ENCODE measurements at regions not wholly inside any gene's neighbourhood (a gene's known extent, or its start where the extent isn't known, plus 50 kb on each side); places are given as distances from the start of the nearest gene placed in this dataset.

DNA sequence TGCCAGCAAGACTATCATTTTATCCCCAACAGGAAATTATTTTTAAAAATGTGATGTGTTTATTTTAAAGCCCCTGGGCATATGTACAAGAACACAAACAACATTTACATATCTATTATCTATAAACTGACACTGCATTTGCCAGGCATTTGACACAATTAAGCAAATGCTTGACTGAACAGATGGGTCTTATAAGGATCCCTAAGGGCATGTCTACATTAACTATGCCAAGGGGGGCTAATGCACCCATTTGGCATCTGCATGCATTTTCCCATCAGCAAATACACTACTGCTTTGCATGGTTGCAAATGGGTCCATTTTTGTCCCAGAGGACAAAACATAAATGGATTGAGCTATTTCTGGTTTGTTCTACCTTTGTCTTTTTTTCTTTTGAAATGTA is 884.8 kb upstream of the B3GALT2 start:
- TF ChIP-seq, protein P1, sequence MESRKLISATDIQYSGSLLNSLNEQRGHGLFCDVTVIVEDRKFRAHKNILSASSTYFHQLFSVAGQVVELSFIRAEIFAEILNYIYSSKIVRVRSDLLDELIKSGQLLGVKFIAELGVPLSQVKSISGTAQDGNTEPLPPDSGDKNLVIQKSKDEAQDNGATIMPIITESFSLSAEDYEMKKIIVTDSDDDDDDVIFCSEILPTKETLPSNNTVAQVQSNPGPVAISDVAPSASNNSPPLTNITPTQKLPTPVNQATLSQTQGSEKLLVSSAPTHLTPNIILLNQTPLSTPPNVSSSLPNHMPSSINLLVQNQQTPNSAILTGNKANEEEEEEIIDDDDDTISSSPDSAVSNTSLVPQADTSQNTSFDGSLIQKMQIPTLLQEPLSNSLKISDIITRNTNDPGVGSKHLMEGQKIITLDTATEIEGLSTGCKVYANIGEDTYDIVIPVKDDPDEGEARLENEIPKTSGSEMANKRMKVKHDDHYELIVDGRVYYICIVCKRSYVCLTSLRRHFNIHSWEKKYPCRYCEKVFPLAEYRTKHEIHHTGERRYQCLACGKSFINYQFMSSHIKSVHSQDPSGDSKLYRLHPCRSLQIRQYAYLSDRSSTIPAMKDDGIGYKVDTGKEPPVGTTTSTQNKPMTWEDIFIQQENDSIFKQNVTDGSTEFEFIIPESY (IDR thresholded peaks at IDR 0.05), result no peak
- TF ChIP-seq, protein P2, sequence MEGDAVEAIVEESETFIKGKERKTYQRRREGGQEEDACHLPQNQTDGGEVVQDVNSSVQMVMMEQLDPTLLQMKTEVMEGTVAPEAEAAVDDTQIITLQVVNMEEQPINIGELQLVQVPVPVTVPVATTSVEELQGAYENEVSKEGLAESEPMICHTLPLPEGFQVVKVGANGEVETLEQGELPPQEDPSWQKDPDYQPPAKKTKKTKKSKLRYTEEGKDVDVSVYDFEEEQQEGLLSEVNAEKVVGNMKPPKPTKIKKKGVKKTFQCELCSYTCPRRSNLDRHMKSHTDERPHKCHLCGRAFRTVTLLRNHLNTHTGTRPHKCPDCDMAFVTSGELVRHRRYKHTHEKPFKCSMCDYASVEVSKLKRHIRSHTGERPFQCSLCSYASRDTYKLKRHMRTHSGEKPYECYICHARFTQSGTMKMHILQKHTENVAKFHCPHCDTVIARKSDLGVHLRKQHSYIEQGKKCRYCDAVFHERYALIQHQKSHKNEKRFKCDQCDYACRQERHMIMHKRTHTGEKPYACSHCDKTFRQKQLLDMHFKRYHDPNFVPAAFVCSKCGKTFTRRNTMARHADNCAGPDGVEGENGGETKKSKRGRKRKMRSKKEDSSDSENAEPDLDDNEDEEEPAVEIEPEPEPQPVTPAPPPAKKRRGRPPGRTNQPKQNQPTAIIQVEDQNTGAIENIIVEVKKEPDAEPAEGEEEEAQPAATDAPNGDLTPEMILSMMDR (IDR thresholded peaks at IDR 0.05 in 2 of 3, conservative IDR thresholded peaks at IDR 0.05 in 1 of 3; ENCODE audit: control insufficient read depth in 2 of 3, extremely low read depth in 1 of 3, insufficient read depth in 1 of 3, low read depth in 3 of 3, low read length in 3 of 3), result no peak
